ENCODE measurements at regions not wholly inside any gene's neighbourhood (a gene's known extent, or its start where the extent isn't known, plus 50 kb on each side); places are given as distances from the start of the nearest gene placed in this dataset.

- Histone ChIP-seq H3K36me3 (no peaks in the 10 kb centered on the region), H3K4me3 (no peak overlapping the region), H3K27ac (no peak overlapping the region), H3K4me1 (no peaks in the 10 kb centered on the region), H3K9me3 (no peaks in the 10 kb centered on the region), H3K27me3 (ENCODE audit: low read depth) (no peaks in the 10 kb centered on the region)
- ATAC-seq (no peak), DNase-seq (no peak)
- intact Hi-C loops (cut with DNase I) = no loop called here
- no peak for TF ChIP-seq CTCF (IDR thresholded peaks at IDR 0.05)
Measured at GRCh38 chr1:208965351-208965750, 618.2 kb upstream of the CAMK1G start.

GRCh38 chr1:208967334-208967733 is 616.2 kb upstream of the CAMK1G start:
- H3K9me3 ChIP-seq = no peaks in the 10 kb centered on the region
- no peak for TF ChIP-seq CTCF (IDR thresholded peaks at IDR 0.05)
- H3K27me3 ChIP-seq (ENCODE audit: low read depth) = no peaks in the 10 kb centered on the region
- intact Hi-C loops (cut with DNase I) = no loop called here
- DNase-seq = no peak
- H3K27ac ChIP-seq = no peak overlapping the region
- no peaks in the 10 kb centered on the region for H3K4me1 ChIP-seq
- H3K4me3 ChIP-seq = no peak overlapping the region
- H3K36me3 ChIP-seq = no peaks in the 10 kb centered on the region
- ATAC-seq = no peak

- intact Hi-C loops (cut with DNase I) = no loop called here
- Histone ChIP-seq H3K9me3 (no peaks in the 10 kb centered on the region), H3K4me1 (no peaks in the 10 kb centered on the region), H3K27ac (no peak overlapping the region), H3K27me3 (ENCODE audit: low read depth) (no peaks in the 10 kb centered on the region), H3K4me3 (no peak overlapping the region), H3K36me3 (no peaks in the 10 kb centered on the region)
- ATAC-seq (no peak), DNase-seq (no peak)
- no peak for TF ChIP-seq CTCF (IDR thresholded peaks at IDR 0.05)
Measured at GRCh38 chr1:208974717-208975116, 608.8 kb upstream of the CAMK1G start.

- intact Hi-C loops (cut with DNase I) = no loop called here
- Histone ChIP-seq H3K4me3 (no peak overlapping the region), H3K4me1 (no peaks in the 10 kb centered on the region), H3K9me3 (no peaks in the 10 kb centered on the region), H3K36me3 (no peaks in the 10 kb centered on the region), H3K27ac (no peak overlapping the region), H3K27me3 (ENCODE audit: low read depth) (no peaks in the 10 kb centered on the region)
- TF ChIP-seq CTCF (IDR thresholded peaks at IDR 0.05) = no peak
- no peak for DNase-seq
- ATAC-seq = no peak
Measured at GRCh38 chr1:208975456-208975855, 608.1 kb upstream of the CAMK1G start.

GRCh38 chr1:208977012-208977411 is 606.5 kb upstream of the CAMK1G start:
- TF ChIP-seq CTCF (IDR thresholded peaks at IDR 0.05) = no peak
- ATAC-seq = no peak

More at GRCh38 chr1:208977012-208977411, 606.5 kb upstream of the CAMK1G start:
- no peaks in the 10 kb centered on the region for H3K4me1 ChIP-seq
- H3K27ac ChIP-seq = no peak overlapping the region
- intact Hi-C loops (cut with DNase I) = no loop called here
- H3K36me3 ChIP-seq = no peaks in the 10 kb centered on the region
- H3K4me3 ChIP-seq = no peak overlapping the region
- DNase-seq = no peak
- no peaks in the 10 kb centered on the region for H3K9me3 ChIP-seq
- no peaks in the 10 kb centered on the region for H3K27me3 ChIP-seq (ENCODE audit: low read depth)

Measured in lower lobe of right lung (tissue), 2 donors.